GM12878 (cell line): ENCODE measurements at regions not wholly inside any gene's neighbourhood (a gene's known extent, or its start where the extent isn't known, plus 50 kb on each side); places are given as distances from the start of the nearest gene placed in this dataset.

Source experiments
- ATAC-seq: fragments of 200-7000 bp; cut with Tn5 transposase; 3 replicates; pipeline ENCODE4 v1.9.1; 2020; ENCODE audit warnings: mild to moderate bottlenecking, moderate library complexity
- BruUV-seq: library from RNA; stranded (reverse); fragments of 400-500 nt; replicated peaks from 2 replicates; lab custom pipeline; 2021; lab: Mats Ljungman, UMichigan
- CTCF ChIA-PET: fragments of 300-600 bp; sonication (Branson Sonifier 250); formaldehyde crosslinking; extraction: SDS; loops from one replicate; lab custom pipeline; 2021; ENCODE audit warnings: inconsistent platforms; lab: Yijun Ruan, JAX
- POLR2A ChIA-PET: fragments of 350-600 bp; formaldehyde crosslinking; extraction: SDS; loops from one replicate; lab custom pipeline; 2021; ENCODE audit warnings: inconsistent platforms; lab: Charles Lee
- RAD21 ChIA-PET: fragments of 300-600 bp; sonication (Branson Sonifier 250); formaldehyde crosslinking; loops from one replicate; lab custom pipeline; 2023; ENCODE audit warnings: antibody characterized with exemption; ENCODE audit not compliant: unreplicated experiment; lab: Charles Lee
- SMC1A ChIA-PET: fragments of 300-600 bp; sonication (Branson Sonifier 250); formaldehyde crosslinking; loops from one replicate; lab custom pipeline; 2023; ENCODE audit not compliant: unreplicated experiment, uncharacterized antibody; lab: Charles Lee
- DNase-seq: peaks from one replicate; pipeline ENCODE4 v3.0.0-alpha.2; 2011; ENCODE audit warnings: low read depth, low spot score
- FAIRE-seq: peaks from 3 replicates; lab custom pipeline; 2011; peaks lifted over from hg19 to GRCh38; lab: Jason Lieb, UNC
- H2AFZ ChIP-seq: 2 replicates; pipeline ENCODE4 v1.6.0; 2011; ENCODE audit warnings: low read depth, low read length, control low read depth; ENCODE audit not compliant: control insufficient read depth
- H3K27ac ChIP-seq: 2 replicates; pipeline ENCODE4 v1.5.1; 2011; ENCODE audit warnings: control low read depth; ENCODE audit not compliant: control insufficient read depth, insufficient read depth
- H3K27me3 ChIP-seq, 2 experiments: replicated peaks in 1 of 2; 2 replicates each; pipeline versions ENCODE4 v1.6.0 to v1.6.1; 2011; ENCODE audit warnings: low read length in 1 of 2; ENCODE audit not compliant: control insufficient read depth in 2 of 2, insufficient read depth in 2 of 2
- H3K36me3 ChIP-seq, 2 experiments: 2 replicates each; pipeline ENCODE4 v1.5.1; 2011; ENCODE audit warnings: low read length in 1 of 2; ENCODE audit not compliant: control insufficient read depth in 2 of 2, insufficient read depth in 2 of 2
- H3K4me1 ChIP-seq: 2 replicates; pipeline ENCODE4 v1.6.1; 2011; ENCODE audit warnings: mild to moderate bottlenecking, low read length, moderate library complexity, mixed read lengths; ENCODE audit not compliant: control insufficient read depth, insufficient read depth
- H3K4me2 ChIP-seq: 2 replicates; pipeline ENCODE4 v1.6.0; 2011; ENCODE audit warnings: control low read depth; ENCODE audit not compliant: control insufficient read depth, insufficient read depth
- H3K4me3 ChIP-seq: fragments of 200-600 bp; sonication (generic); 2 replicates; pipeline ENCODE4 v1.5.1; 2016
- H3K79me2 ChIP-seq: 2 replicates; pipeline ENCODE4 v1.6.0; 2011; ENCODE audit warnings: low read length; ENCODE audit not compliant: control insufficient read depth, insufficient read depth
- H3K9ac ChIP-seq: 2 replicates; pipeline ENCODE4 v1.8.0; 2011; ENCODE audit warnings: low read length, control low read depth, mixed read lengths; ENCODE audit not compliant: control insufficient read depth, insufficient read depth
- H3K9me3 ChIP-seq: replicated peaks from 3 replicates; pipeline ENCODE4 v1.5.1; 2011; ENCODE audit warnings: mild to moderate bottlenecking, low read length; ENCODE audit not compliant: control insufficient read depth, insufficient read depth
- H4K20me1 ChIP-seq: 2 replicates; pipeline ENCODE4 v1.6.0; 2011; ENCODE audit not compliant: control insufficient read depth, insufficient read depth
- ATF2 ChIP-seq: IDR thresholded peaks from 2 replicates; pipeline ENCODE4 v1.6.1; 2012; ENCODE audit warnings: low read length, inconsistent platforms
- ATF7 ChIP-seq: fragments of 450-650 bp; IDR thresholded peaks from 2 replicates; pipeline ENCODE4 v1.6.1; 2016; ENCODE audit warnings: low read depth, mild to moderate bottlenecking
- CHD4 ChIP-seq: fragments of 200-600 bp; sonication (generic); IDR thresholded peaks from 2 replicates; pipeline ENCODE4 v1.6.1; 2016; ENCODE audit warnings: mild to moderate bottlenecking
- E2F4 ChIP-seq: IDR thresholded peaks from 2 replicates; pipeline ENCODE4 v1.6.1; 2012; ENCODE audit warnings: low read depth, low read length, improper control_type of control experiment
- GATAD2B ChIP-seq: fragments of 450-650 bp; conservative IDR thresholded peaks from 2 replicates; pipeline ENCODE4 v1.6.1; 2017; ENCODE audit warnings: low read depth, mild to moderate bottlenecking, moderate library complexity
- NFYA ChIP-seq: IDR thresholded peaks from 2 replicates; pipeline ENCODE4 v1.6.1; 2011; ENCODE audit warnings: low read depth, mild to moderate bottlenecking, low read length, improper control_type of control experiment, borderline replicate concordance
- NR2C1 ChIP-seq: fragments of 450-650 bp; IDR thresholded peaks from 2 replicates; pipeline ENCODE4 v1.6.1; 2017; ENCODE audit warnings: antibody characterized with exemption, mild to moderate bottlenecking, moderate library complexity
- PKNOX1 ChIP-seq: fragments of 450-650 bp; IDR thresholded peaks from 2 replicates; pipeline ENCODE4 v1.6.1; 2016; ENCODE audit warnings: mild to moderate bottlenecking
- POLR2AphosphoS5 ChIP-seq: IDR thresholded peaks from 2 replicates; pipeline ENCODE4 v1.6.1; 2011; ENCODE audit warnings: mild to moderate bottlenecking, low read length, inconsistent platforms
- RUNX3 ChIP-seq: IDR thresholded peaks from 2 replicates; pipeline ENCODE4 v1.6.1; 2012; ENCODE audit warnings: low read length, inconsistent platforms
- STAT3 ChIP-seq: IDR thresholded peaks from 2 replicates; pipeline ENCODE4 v1.6.1; 2011; ENCODE audit warnings: low read depth, low read length, improper control_type of control experiment
- TCF7 ChIP-seq: IDR thresholded peaks from 2 replicates; pipeline ENCODE4 v1.6.1; 2014; ENCODE audit warnings: antibody characterized with exemption, borderline replicate concordance
- WRNIP1 ChIP-seq: IDR thresholded peaks from 2 replicates; pipeline ENCODE4 v1.6.1; 2011; ENCODE audit warnings: low read depth, low read length, improper control_type of control experiment, borderline replicate concordance
- ZBTB33 ChIP-seq: fragments of 450-650 bp; IDR thresholded peaks from 2 replicates; pipeline ENCODE4 v1.6.1; 2017; ENCODE audit warnings: mild to moderate bottlenecking
- ZBTB40 ChIP-seq: fragments of 450-650 bp; IDR thresholded peaks from 2 replicates; pipeline ENCODE4 v1.6.1; 2016; ENCODE audit warnings: mild to moderate bottlenecking, moderate library complexity, borderline replicate concordance
- WGBS: methylation state at CpG from one replicate; pipeline ENCODE4 v1.1.6; 2016; ENCODE audit warnings: low lambda C conversion rate; ENCODE audit not compliant: insufficient replicate concordance, insufficient coverage; ENCODE audit errors: missing lambda C conversion rate; 5-methylcytosine and 5-hydroxymethylcytosine counted together
- in situ Hi-C: fragments of 300-500 bp; cut with MboI; formaldehyde crosslinking; loops from 9 replicates; pipeline ENCODE4 v1.14.3; 2018; ENCODE audit warnings: mixed read lengths
- intact Hi-C: fragments of 100-400 bp; cut with micrococcal nuclease; formaldehyde crosslinking; loops from one replicate; pipeline ENCODE4 v1.14.2; 2022; ENCODE audit not compliant: unreplicated experiment

- no peak overlapping the region for H3K4me2 ChIP-seq
- ChIA-PET CTCF (no interaction called here), SMC1A (no interaction called here), RAD21 (no interaction called here), POLR2A (no interaction called here)
- WGBS = 22% methylated on average over 18 of the region's 18 CpGs
- H3K27me3 ChIP-seq = no peaks in the 10 kb centered on the region; a peak in 3 of 4 replicates
- no peaks in the 10 kb centered on the region for H3K4me1 ChIP-seq
- BruUV-seq = no TSS peak
- H3K36me3 ChIP-seq = no peaks in the 10 kb centered on the region
- no peak overlapping the region for H2AFZ ChIP-seq
- no peak for FAIRE-seq
- in situ Hi-C loops = no loop called here
- no peak overlapping the region for H3K9ac ChIP-seq
- no peak overlapping the region for H3K4me3 ChIP-seq
- ATAC-seq = no peak
- no peak for DNase-seq
- no peaks in the 10 kb centered on the region for H3K9me3 ChIP-seq
- H3K79me2 ChIP-seq = no peaks in the 10 kb centered on the region
- intact Hi-C loops = no loop called here
- H3K27ac ChIP-seq = no peak overlapping the region
- H4K20me1 ChIP-seq = no peaks in the 10 kb centered on the region
- TF ChIP-seq GATAD2B = no peak
- no peak for TF ChIP-seq CHD4
- TF ChIP-seq TCF7 = no peak
- TF ChIP-seq RUNX3 = no peak
- TF ChIP-seq STAT3 = no peak
- TF ChIP-seq ATF2 = no peak
- no peak for TF ChIP-seq E2F4
- no peak for TF ChIP-seq PKNOX1
- TF ChIP-seq ZBTB33 = no peak
- TF ChIP-seq POLR2AphosphoS5 = no peak
- no peak for TF ChIP-seq NFYA
- no peak for TF ChIP-seq NR2C1
- TF ChIP-seq ZBTB40 = no peak
- no peak for TF ChIP-seq WRNIP1
- TF ChIP-seq ATF7 = no peak
These were observed 116.8 kb upstream of the WNT4 start for GRCh38 chr1:22259551-22260282.
